ENCODE measurements at regions not wholly inside any gene's neighbourhood (a gene's known extent, or its start where the extent isn't known, plus 50 kb on each side); places are given as distances from the start of the nearest gene placed in this dataset.

DNA sequence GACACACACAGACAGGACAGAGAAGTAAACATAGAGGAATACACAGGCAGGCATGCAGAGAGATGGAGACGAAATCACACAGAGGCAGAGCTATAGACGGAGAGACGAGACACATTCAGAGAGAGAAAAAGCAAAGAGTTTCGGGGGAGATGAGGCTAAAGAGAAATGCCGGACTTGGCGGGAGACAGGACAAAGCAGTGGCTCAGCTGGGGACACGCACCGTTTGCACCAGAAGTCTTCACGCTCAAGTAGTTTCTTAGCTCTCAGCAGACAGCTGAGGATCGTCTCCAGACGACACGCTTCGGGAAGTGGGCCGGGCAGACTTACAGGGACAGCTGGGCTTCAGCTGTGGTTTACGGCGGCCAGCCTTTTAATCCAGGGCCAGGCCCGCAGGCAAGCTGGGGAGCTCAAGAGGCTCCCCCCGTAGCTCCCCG lies 56.2 kb upstream of the DLG1 start:
- Histone ChIP-seq H4K20me1 (ENCODE audit: insufficient read depth, low read length) (no peaks in the 10 kb centered on the region), H3K79me2 (ENCODE audit: insufficient read depth, low read length) (no peaks in the 10 kb centered on the region), H3K27me3 (ENCODE audit: control insufficient read depth in 1 of 2, insufficient read depth in 2 of 2, low read length in 2 of 2) (no peaks in the 10 kb centered on the region), H3K4me3 (replicated peaks in 1 of 3; ENCODE audit: insufficient read depth in 1 of 3, low read depth in 2 of 3, low read length in 3 of 3) (no peak overlapping the region), H2AFZ (ENCODE audit: low read length) (no peak overlapping the region), H3K4me2 (ENCODE audit: low read depth, low read length) (no peak overlapping the region), H3K4me1 (ENCODE audit: insufficient read depth, low read length) (peaks cover 45% of the 10 kb centered on the region), H3K9ac (ENCODE audit: insufficient read depth, low read depth, low read length) (no peak overlapping the region), H3K9me3 (ENCODE audit: low read length) (peaks cover 8% of the 10 kb centered on the region; the same call in 1 of the 2 replicates), H3K27ac (ENCODE audit: extremely low read length, insufficient read depth, low read length) (no peak overlapping the region), H3K36me3 (replicated peaks in 1 of 2; ENCODE audit: control insufficient read depth in 1 of 2, insufficient read depth in 2 of 2, low read length in 2 of 2) (no peaks in the 10 kb centered on the region)
- ChIA-PET CTCF (ENCODE audit: low intra/inter-chr PET ratio, low total read pairs) (no interaction called here), POLR2A (interaction anchor here (3.0 to 3.3 kb wide), 2 partner anchors 10 to 16 kb away, joined by 35 to 51 read pairs; no protein-coding TSS in a partner anchor)
- BruUV-seq (replicated peaks), result no TSS peak
- intact Hi-C loops (cut with micrococcal nuclease; ENCODE audit: unreplicated experiment) (no loop called here), in situ Hi-C loops (cut with HindIII; ENCODE audit: extremely low pct_ligation_motif_present, low pct_unique_long_range_greater_than_20kb) (no loop called here)
- ATAC-seq, result peak; percentile 44
- no peak for FAIRE-seq
- DNase-seq (ENCODE audit: low spot score), result no peak
- WGBS (ENCODE audit: low lambda C conversion rate), result 89% methylated on average over 9 of the region's 19 CpGs
- TF ChIP-seq ZNF30 (CRISPR knock-in tag; IDR thresholded peaks at IDR 0.05), result no peak
- TF ChIP-seq ZFY (CRISPR knock-in tag; IDR thresholded peaks at IDR 0.05), result no peak
- TF ChIP-seq IKZF1 (IDR thresholded peaks at IDR 0.05), result no peak
- no peak for TF ChIP-seq SP5 (CRISPR knock-in tag; IDR thresholded peaks at IDR 0.05; ENCODE audit: borderline replicate concordance, low read depth)
- no peak for TF ChIP-seq ZNF841 (CRISPR knock-in tag; IDR thresholded peaks at IDR 0.05; ENCODE audit: borderline replicate concordance)
- no peak for TF ChIP-seq ZNF614 (CRISPR knock-in tag; IDR thresholded peaks at IDR 0.05; ENCODE audit: borderline replicate concordance)
- TF ChIP-seq, protein P1, sequence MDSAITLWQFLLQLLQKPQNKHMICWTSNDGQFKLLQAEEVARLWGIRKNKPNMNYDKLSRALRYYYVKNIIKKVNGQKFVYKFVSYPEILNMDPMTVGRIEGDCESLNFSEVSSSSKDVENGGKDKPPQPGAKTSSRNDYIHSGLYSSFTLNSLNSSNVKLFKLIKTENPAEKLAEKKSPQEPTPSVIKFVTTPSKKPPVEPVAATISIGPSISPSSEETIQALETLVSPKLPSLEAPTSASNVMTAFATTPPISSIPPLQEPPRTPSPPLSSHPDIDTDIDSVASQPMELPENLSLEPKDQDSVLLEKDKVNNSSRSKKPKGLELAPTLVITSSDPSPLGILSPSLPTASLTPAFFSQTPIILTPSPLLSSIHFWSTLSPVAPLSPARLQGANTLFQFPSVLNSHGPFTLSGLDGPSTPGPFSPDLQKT (CRISPR knock-in tag; IDR thresholded peaks at IDR 0.05; ENCODE audit: borderline replicate concordance), result no peak
- no peak for TF ChIP-seq ZNF562 (CRISPR knock-in tag; IDR thresholded peaks at IDR 0.05; ENCODE audit: borderline replicate concordance)
- no peak for TF ChIP-seq MIXL1 (CRISPR knock-in tag; IDR thresholded peaks at IDR 0.05)
- no peak for TF ChIP-seq ZFP90 (CRISPR knock-in tag; IDR thresholded peaks at IDR 0.05; ENCODE audit: borderline replicate concordance)
- TF ChIP-seq ZNF776 (CRISPR knock-in tag; IDR thresholded peaks at IDR 0.05), result no peak
- TF ChIP-seq MIER2 (CRISPR knock-in tag; IDR thresholded peaks at IDR 0.05), result no peak
- TF ChIP-seq JUN (CRISPR knock-in tag; IDR thresholded peaks at IDR 0.05), result no peak
- no peak for TF ChIP-seq DNMT3B (CRISPR knock-in tag; conservative IDR thresholded peaks at IDR 0.05)
- no peak for TF ChIP-seq ZNF234 (CRISPR knock-in tag; conservative IDR thresholded peaks at IDR 0.05)
- no peak for TF ChIP-seq THYN1 (CRISPR knock-in tag; IDR thresholded peaks at IDR 0.05; ENCODE audit: borderline replicate concordance, low read depth)

Measured in HepG2 (cell line).